Endothelial cell (in vitro differentiated cells): ENCODE measurements at regions not wholly inside any gene's neighbourhood (a gene's known extent, or its start where the extent isn't known, plus 50 kb on each side); places are given as distances from the start of the nearest gene placed in this dataset.

Source experiments
- DNase-seq: peaks from one replicate; pipeline ENCODE4 v3.0.0; 2021; ENCODE audit warnings: low spot score
- H3K27ac Mint-ChIP-seq: one replicate; pipeline ENCODE4 v1.8.0; 2021; ENCODE audit warnings: mixed read lengths, inconsistent platforms; ENCODE audit not compliant: unreplicated experiment
- H3K27me3 Mint-ChIP-seq: one replicate; pipeline ENCODE4 v1.8.0; 2021; ENCODE audit warnings: mild to moderate bottlenecking, moderate library complexity, mixed read lengths, inconsistent platforms; ENCODE audit not compliant: unreplicated experiment
- H3K36me3 Mint-ChIP-seq: one replicate; pipeline ENCODE4 v1.8.0; 2021; ENCODE audit warnings: mild to moderate bottlenecking, low read depth, mixed read lengths, inconsistent platforms; ENCODE audit not compliant: unreplicated experiment
- H3K4me1 Mint-ChIP-seq: one replicate; pipeline ENCODE4 v1.8.0; 2021; ENCODE audit warnings: mild to moderate bottlenecking, mixed read lengths, inconsistent platforms; ENCODE audit not compliant: unreplicated experiment
- H3K4me3 Mint-ChIP-seq: one replicate; pipeline ENCODE4 v1.8.0; 2021; ENCODE audit warnings: mild to moderate bottlenecking, mixed read lengths, inconsistent platforms; ENCODE audit not compliant: unreplicated experiment
- H3K9me3 Mint-ChIP-seq: one replicate; pipeline ENCODE4 v1.8.0; 2021; ENCODE audit warnings: mixed read lengths, inconsistent platforms; ENCODE audit not compliant: unreplicated experiment
- CTCF ChIP-seq: fragments of 200-600 bp; sonication (generic); IDR thresholded peaks from one replicate; pipeline ENCODE4 v1.5.0; 2021; ENCODE audit warnings: antibody characterized with exemption; ENCODE audit not compliant: unreplicated experiment

- H3K4me3 Mint-ChIP-seq = no peak overlapping the region
- no peaks in the 10 kb centered on the region for H3K9me3 Mint-ChIP-seq
- H3K36me3 Mint-ChIP-seq = no peaks in the 10 kb centered on the region
- no peak for DNase-seq
- no peaks in the 10 kb centered on the region for H3K4me1 Mint-ChIP-seq
- TF ChIP-seq CTCF = no peak
- H3K27me3 Mint-ChIP-seq = no peaks in the 10 kb centered on the region
- no peak overlapping the region for H3K27ac Mint-ChIP-seq
Measured at GRCh38 chr13:44110091-44110621, 230.5 kb downstream of the LACC1 start.

GRCh38 chr13:44111701-44112100 is 232.0 kb downstream of the LACC1 start:
- Mint-ChIP-seq H3K9me3 (no peaks in the 10 kb centered on the region), H3K4me3 (no peak overlapping the region), H3K4me1 (no peaks in the 10 kb centered on the region), H3K36me3 (no peaks in the 10 kb centered on the region), H3K27me3 (no peaks in the 10 kb centered on the region), H3K27ac (no peak overlapping the region)
- no peak for TF ChIP-seq CTCF
- DNase-seq = no peak

- Mint-ChIP-seq H3K27ac (no peak overlapping the region), H3K4me3 (no peak overlapping the region), H3K4me1 (peaks cover 6% of the 10 kb centered on the region), H3K36me3 (no peaks in the 10 kb centered on the region), H3K9me3 (no peaks in the 10 kb centered on the region), H3K27me3 (no peaks in the 10 kb centered on the region)
- no peak for DNase-seq
- TF ChIP-seq CTCF = no peak
Measured at GRCh38 chr13:44112700-44113329, 233.1 kb downstream of the LACC1 start.

- Mint-ChIP-seq H3K27ac (no peak overlapping the region), H3K4me1 (peaks cover 12% of the 10 kb centered on the region)
Measured at GRCh38 chr13:44116562-44117332, 237.0 kb downstream of the LACC1 start.

More at GRCh38 chr13:44116562-44117332, 237.0 kb downstream of the LACC1 start:
- no peaks in the 10 kb centered on the region for H3K27me3 Mint-ChIP-seq
- no peak for TF ChIP-seq CTCF
- H3K4me3 Mint-ChIP-seq = no peak overlapping the region
- DNase-seq = no peak
- no peaks in the 10 kb centered on the region for H3K36me3 Mint-ChIP-seq
- no peaks in the 10 kb centered on the region for H3K9me3 Mint-ChIP-seq
